GM12892 (cell line): ENCODE measurements at regions not wholly inside any gene's neighbourhood (a gene's known extent, or its start where the extent isn't known, plus 50 kb on each side); places are given as distances from the start of the nearest gene placed in this dataset.

Experiments
- DNase-seq: peaks from one replicate; pipeline ENCODE4 v3.0.0; 2011; ENCODE audit not compliant: insufficient read length
- FAIRE-seq: peaks from 2 replicates; lab custom pipeline; 2011; peaks lifted over from hg19 to GRCh38; lab: Jason Lieb, UNC
- POLR2A ChIP-seq: IDR thresholded peaks from 2 replicates; pipeline ENCODE4 v1.6.1; 2011; ENCODE audit warnings: low read depth, low read length, control low read depth
- POLR2AphosphoS5 ChIP-seq: IDR thresholded peaks from 2 replicates; pipeline ENCODE4 v1.6.1; 2011; ENCODE audit warnings: low read depth, low read length, control low read depth
- TAF1 ChIP-seq: IDR thresholded peaks from 2 replicates; pipeline ENCODE4 v1.6.1; 2011; ENCODE audit warnings: low read depth, mild to moderate bottlenecking, control low read depth, low read length, borderline replicate concordance

DNA sequence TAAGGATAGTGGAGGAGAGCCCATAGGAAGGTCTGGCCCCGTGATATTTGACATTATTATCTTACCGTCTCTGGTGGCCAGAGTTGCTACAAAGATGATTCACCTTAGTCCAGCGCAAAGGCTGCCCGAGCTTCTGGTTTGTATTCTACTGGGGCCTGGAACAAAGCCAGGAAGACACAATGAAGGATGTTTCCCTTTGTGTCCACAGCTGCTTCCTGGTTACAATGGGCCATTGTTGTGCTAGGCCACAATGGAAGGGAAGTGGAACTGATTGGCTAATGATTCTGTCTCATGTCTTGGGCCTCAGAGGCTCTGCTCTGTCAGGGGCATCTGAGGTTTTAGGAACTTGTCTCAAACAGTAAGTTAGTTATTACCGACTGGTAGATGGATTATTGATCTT is 132.2 kb downstream of the TDRD15 start:
- TF ChIP-seq POLR2AphosphoS5 (no peak), POLR2A (no peak), TAF1 (no peak)
- no peak for DNase-seq
- FAIRE-seq: no peak

GRCh38 chr2:21257621-21258020 is 133.9 kb downstream of the TDRD15 start:
- TF ChIP-seq POLR2A (no peak), POLR2AphosphoS5 (no peak), TAF1 (no peak)
- DNase-seq (no peak), FAIRE-seq (no peak)

DNA sequence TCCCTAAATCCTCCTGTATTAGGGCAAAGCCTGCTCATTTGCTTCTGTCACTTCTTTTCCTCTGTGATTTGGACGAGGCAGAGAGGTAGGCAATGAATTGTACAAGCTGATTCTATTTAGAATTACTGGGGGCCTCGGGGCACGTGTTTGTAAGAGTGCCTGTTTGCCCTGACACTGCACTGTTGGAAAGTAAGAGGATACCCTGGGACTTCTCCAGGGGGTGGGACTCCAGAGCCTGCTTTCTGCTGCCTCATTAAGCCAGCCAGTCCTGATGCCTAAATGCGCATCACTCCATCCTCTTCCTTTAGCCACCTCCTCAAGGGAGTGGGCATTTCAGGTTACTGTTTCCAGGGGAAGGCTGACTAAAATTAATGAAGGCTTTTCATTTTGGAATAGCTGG is 134.3 kb downstream of the TDRD15 start:
- TF ChIP-seq POLR2A: no peak
- no peak for TF ChIP-seq POLR2AphosphoS5
- TF ChIP-seq TAF1: no peak
- DNase-seq: no peak
- FAIRE-seq: no peak

GRCh38 chr2:21260311-21260710 is 136.5 kb downstream of the TDRD15 start:
- TF ChIP-seq TAF1: no peak
- no peak for TF ChIP-seq POLR2A
- no peak for TF ChIP-seq POLR2AphosphoS5
- DNase-seq: no peak
- FAIRE-seq: no peak

DNA sequence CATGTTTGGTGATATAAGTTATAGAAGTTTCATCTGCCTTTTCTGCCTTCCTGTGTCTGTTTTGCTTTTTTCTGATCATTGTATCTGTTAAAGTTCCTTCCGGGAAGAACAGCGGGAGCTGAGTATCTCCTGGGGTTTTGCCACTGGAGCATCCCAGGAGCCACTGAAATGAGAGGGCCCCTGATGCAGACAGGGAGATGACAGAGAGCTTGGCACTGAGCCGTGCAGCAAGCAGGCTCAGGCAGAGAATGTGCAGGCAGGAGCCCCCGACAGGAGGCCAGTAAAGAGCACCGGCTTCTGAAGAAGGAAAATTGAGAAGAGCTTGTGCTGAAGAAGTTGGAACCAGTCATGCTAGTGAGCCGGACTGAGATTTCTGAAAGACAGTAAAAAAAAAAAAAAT is 137.8 kb downstream of the TDRD15 start:
- no peak for FAIRE-seq
- DNase-seq: no peak
- TF ChIP-seq TAF1: no peak
- no peak for TF ChIP-seq POLR2AphosphoS5
- no peak for TF ChIP-seq POLR2A

DNA sequence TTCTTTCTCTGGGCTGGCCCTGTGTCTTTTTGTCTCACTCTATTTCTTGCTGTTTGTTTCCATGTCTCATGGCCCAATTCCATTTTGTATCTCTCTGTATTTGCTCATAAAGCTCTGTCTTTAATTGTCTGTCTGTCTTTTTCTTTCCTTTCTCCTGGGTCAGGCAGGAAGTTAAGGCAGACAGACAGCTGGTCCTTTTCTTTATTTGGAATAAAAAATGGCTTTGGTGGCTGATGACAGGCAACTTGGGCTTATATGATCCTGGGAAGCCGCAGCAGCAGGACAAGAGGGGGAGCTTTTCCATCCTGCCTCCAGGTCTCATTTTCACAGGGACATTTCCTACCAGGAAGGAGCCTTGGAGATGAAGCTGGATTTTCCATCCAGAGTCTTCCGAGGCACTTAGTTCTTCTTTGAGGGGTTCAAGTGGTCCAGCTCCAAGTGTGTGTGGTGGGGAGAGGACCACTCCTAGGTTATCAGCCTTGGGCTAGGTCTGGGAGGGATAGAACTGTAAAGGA is 138.7 kb downstream of the TDRD15 start:
- FAIRE-seq (no peak), DNase-seq (no peak)
- TF ChIP-seq POLR2A (no peak), TAF1 (no peak), POLR2AphosphoS5 (no peak)

- no peak for DNase-seq
- TF ChIP-seq POLR2A: no peak
- no peak for TF ChIP-seq POLR2AphosphoS5
- TF ChIP-seq TAF1: no peak
- no peak for FAIRE-seq
Observed at GRCh38 chr2:21263622-21264021, 139.9 kb downstream of the TDRD15 start.

DNA sequence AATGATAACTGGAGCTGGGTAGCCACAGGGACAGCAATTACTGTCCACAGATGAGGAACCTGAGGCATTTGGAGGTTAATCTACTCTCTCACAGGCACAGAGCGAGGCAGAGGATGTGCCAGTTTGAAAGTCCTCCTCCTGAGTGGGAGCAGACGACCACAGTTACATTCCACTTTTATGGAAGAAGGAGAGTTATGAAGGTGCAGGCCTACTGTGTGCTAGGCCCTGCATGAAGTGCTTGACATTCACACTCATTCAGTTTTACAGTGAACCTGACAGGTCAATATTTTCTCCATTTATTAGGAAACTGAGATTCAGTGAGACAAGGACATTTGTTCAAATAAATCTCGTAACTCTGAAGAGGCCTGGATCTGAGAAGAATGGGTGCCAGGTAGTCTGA is 142.0 kb downstream of the TDRD15 start:
- no peak for FAIRE-seq
- DNase-seq: no peak
- TF ChIP-seq POLR2AphosphoS5: no peak
- TF ChIP-seq TAF1: no peak

- FAIRE-seq (no peak), DNase-seq (no peak)
- no peak for TF ChIP-seq POLR2A
- no peak for TF ChIP-seq TAF1
- no peak for TF ChIP-seq POLR2AphosphoS5
Observed at GRCh38 chr2:21267232-21267835, 143.6 kb downstream of the TDRD15 start.

GRCh38 chr2:21268197-21268877 is 144.6 kb downstream of the TDRD15 start:
- no peak for DNase-seq
- TF ChIP-seq POLR2AphosphoS5 (no peak), POLR2A (no peak), TAF1 (no peak)
- no peak for FAIRE-seq

DNA sequence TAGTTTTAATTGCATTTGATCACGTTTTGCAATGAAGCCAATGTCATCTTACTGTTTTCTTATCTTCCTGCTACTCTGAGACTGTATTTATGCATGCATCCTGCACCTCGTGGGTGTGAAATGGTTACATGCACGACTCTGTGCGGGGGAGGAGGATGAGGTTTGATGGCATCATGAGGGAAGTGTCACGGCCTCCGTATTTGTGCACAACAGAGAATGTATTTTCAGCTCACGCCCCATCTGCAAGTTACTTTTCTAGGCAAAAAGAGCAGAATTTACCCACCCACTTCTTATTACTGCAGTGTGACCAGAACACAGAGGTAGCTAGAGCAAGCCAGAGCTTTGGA is 145.1 kb downstream of the TDRD15 start:
- TF ChIP-seq TAF1 (no peak), POLR2A (no peak), POLR2AphosphoS5 (no peak)
- FAIRE-seq (no peak), DNase-seq (no peak)

GRCh38 chr2:21269382-21269781 is 145.6 kb downstream of the TDRD15 start:
- FAIRE-seq (no peak), DNase-seq (no peak)
- TF ChIP-seq TAF1 (no peak), POLR2A (no peak)

DNA sequence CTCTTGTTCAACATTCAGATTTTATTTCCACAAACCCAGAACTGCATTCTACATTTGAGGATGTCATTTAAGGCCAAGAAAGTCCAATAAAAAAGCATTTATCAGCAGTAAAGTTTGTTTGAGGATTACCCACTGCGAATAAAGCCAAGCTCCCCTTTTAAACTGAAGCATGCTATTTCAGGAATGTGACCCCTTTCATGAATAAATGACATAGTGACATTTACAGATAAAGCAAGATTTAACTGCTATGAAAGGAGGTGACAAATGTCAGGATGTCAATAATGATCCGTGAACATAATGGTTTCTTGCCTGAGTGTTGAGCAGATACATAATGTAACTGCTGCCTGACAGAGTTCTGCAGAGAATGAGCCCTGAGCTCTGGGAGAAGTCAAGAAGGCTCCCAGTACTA is 146.3 kb downstream of the TDRD15 start:
- FAIRE-seq: no peak
- no peak for TF ChIP-seq POLR2A
- no peak for TF ChIP-seq TAF1
- TF ChIP-seq POLR2AphosphoS5: no peak
- no peak for DNase-seq
